AG04449 (cell line): ENCODE measurements at regions not wholly inside any gene's neighbourhood (a gene's known extent, or its start where the extent isn't known, plus 50 kb on each side); places are given as distances from the start of the nearest gene placed in this dataset.

Source experiments
- CTCF ChIA-PET: fragments of 350-600 bp; formaldehyde crosslinking; extraction: SDS; loops from one replicate; lab custom pipeline; 2021; ENCODE audit warnings: antibody characterized with exemption; lab: Yijun Ruan, JAX
- POLR2A ChIA-PET: fragments of 400-600, 350-600 bp; formaldehyde crosslinking; extraction: SDS; loops from one replicate; lab custom pipeline; 2020; ENCODE audit warnings: antibody characterized with exemption, inconsistent platforms; lab: Yijun Ruan, JAX
- DNase-seq: peaks from one replicate; pipeline ENCODE4 v3.0.0-alpha.2; 2010; ENCODE audit warnings: low read depth, low spot score
- H3K4me3 ChIP-seq: 2 replicates; pipeline ENCODE4 v1.5.1; 2011; ENCODE audit warnings: low read depth, mild to moderate bottlenecking, control low read depth, low read length
- TF ChIP-seq, protein P1 (sequence below): IDR thresholded peaks from one replicate; pipeline ENCODE4 v1.5.1; 2011; ENCODE audit warnings: mild to moderate bottlenecking, moderate library complexity, low read length, control low read depth, inconsistent platforms; ENCODE audit not compliant: insufficient read depth; ENCODE audit errors: missing control alignments

DNA sequence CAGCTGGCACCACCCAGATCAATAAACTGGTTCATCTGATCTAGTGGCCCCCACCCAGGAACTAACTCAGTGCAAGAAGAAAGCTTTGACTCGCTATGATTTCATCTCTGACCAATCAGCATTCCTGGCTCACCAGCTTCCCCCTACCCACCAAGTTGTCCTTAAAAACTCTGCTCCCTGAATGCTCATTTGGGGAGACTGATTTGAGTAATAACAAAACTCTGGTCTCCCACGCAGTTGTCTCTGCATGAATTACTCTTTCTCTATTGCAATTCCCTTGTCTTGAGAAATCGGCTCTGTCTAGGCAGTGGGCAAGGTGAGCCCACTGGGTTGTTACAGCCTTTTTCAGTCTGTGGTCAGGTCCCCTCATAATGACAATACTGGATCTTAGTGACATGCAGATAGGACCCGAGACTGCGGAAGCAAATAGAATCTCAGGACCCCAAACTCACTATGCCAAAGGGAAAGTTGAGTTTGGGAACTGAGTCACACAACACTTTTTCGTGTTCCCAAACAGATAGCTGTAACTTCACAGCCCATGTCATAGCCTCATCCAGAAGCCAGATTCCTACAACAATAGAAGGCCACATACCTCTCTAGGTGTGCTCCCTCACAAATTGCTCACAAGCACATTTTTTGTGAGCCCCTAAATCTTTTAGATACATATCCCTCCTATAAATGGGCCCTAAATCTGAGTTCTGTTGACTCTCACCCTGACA, 175.2 kb upstream of the RAI14 start:
- CTCF ChIA-PET = interaction anchor here (22.4 kb wide), 1 partner anchor 418 kb away, joined by 687 read pairs; no protein-coding TSS in a partner anchor
- TF ChIP-seq, protein P1, sequence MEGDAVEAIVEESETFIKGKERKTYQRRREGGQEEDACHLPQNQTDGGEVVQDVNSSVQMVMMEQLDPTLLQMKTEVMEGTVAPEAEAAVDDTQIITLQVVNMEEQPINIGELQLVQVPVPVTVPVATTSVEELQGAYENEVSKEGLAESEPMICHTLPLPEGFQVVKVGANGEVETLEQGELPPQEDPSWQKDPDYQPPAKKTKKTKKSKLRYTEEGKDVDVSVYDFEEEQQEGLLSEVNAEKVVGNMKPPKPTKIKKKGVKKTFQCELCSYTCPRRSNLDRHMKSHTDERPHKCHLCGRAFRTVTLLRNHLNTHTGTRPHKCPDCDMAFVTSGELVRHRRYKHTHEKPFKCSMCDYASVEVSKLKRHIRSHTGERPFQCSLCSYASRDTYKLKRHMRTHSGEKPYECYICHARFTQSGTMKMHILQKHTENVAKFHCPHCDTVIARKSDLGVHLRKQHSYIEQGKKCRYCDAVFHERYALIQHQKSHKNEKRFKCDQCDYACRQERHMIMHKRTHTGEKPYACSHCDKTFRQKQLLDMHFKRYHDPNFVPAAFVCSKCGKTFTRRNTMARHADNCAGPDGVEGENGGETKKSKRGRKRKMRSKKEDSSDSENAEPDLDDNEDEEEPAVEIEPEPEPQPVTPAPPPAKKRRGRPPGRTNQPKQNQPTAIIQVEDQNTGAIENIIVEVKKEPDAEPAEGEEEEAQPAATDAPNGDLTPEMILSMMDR = no peak
- H3K4me3 ChIP-seq = no peak overlapping the region
- no peak for DNase-seq
- POLR2A ChIA-PET = no interaction called here

DNA sequence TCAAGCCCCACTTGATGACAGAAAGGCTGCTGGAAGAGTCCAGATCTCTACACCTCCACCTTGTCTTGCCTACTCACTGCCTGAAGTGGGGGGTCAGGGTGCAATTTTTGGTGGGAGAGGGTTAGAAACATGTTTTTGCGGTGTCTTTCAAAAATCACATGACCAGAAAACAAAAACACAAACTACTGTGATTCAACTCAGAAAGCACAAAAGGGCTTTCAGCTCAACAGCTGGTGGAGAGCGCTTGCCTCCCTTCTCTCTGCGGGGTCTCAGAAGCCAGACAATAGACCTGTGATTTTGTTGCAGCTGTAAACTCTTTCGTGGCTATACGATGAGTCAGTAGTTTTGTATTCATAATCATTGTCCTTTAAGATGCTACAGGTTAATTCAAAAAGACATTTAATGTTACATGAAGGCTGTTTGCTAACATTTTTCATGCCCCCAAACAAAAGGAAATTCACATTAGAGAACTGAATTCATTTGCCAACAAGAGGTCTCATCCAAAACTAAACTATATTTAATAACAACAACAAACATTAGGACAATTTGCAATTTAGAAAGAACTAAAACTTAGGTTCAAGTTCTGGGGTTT, 172.6 kb upstream of the RAI14 start:
- ChIA-PET POLR2A (no interaction called here), CTCF (interaction anchor here (0.9 to 22.4 kb wide), 3 partner anchors 9 to 416 kb away, joined by 3 to 687 read pairs (median 54); no protein-coding TSS in a partner anchor)
- TF ChIP-seq, protein P1 = no peak
- no peak overlapping the region for H3K4me3 ChIP-seq
- DNase-seq = no peak

DNA sequence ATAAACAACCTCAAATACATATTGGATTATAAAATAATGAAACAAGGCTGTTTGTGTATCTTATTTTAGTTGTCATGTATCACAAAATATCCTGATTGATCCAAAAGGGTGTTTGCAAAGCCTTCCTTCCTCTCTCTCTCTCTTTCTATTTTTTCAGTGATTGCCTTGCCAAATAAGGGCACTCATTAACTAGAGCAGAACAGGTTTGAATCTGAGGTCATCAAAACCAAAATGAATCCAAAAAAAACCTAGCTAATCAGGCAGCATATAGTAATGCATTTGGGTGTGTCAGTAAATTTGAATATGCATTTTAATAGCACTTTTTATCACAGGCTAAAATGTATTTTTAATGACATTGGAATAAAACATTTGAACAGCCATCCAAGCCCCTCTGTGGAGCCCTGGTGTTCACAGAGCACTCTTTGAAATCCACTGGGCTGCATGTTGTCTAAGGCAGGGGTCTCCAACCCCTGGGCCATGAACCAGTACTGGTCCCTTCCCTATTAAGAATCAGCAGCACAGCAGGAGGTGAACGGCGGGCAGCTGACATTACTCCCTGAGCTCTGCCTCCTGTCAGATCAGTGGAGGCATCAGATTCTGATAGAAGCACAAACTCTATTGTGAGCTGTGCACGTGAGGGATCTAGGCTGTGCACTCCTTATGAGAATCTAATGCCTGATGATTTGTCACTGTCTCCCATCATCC, 171.8 kb upstream of the RAI14 start:
- no peak overlapping the region for H3K4me3 ChIP-seq
- ChIA-PET POLR2A (no interaction called here), CTCF (interaction anchor here (0.6 to 22.4 kb wide), 16 partner anchors 10 to 415 kb away, joined by 3 to 687 read pairs (median 10); partner anchors contain the start of gene RAI14)
- TF ChIP-seq, protein P1 = no peak
- DNase-seq = no peak

DNA sequence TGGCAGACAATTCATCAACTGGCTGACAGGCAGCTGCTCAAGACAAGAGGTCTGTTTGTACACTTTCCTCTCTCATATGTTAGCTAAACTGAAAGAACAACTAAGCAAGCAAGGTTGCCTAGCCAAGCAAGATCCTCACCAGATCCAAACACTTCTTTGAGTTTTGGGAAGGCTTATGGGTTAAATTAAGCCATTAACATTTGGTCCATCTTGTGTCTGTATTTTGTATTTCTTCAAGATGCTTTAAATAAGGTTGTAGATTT, 170.4 kb upstream of the RAI14 start:
- TF ChIP-seq, protein P1 = no peak
- ChIA-PET POLR2A (no interaction called here), CTCF (interaction anchor here (0.6 to 22.4 kb wide), 56 partner anchors 9 to 516 kb away, joined by 3 to 687 read pairs (median 5); partner anchors contain the start of genes RAD1 and RAI14)
- no peak overlapping the region for H3K4me3 ChIP-seq
- no peak for DNase-seq

DNA sequence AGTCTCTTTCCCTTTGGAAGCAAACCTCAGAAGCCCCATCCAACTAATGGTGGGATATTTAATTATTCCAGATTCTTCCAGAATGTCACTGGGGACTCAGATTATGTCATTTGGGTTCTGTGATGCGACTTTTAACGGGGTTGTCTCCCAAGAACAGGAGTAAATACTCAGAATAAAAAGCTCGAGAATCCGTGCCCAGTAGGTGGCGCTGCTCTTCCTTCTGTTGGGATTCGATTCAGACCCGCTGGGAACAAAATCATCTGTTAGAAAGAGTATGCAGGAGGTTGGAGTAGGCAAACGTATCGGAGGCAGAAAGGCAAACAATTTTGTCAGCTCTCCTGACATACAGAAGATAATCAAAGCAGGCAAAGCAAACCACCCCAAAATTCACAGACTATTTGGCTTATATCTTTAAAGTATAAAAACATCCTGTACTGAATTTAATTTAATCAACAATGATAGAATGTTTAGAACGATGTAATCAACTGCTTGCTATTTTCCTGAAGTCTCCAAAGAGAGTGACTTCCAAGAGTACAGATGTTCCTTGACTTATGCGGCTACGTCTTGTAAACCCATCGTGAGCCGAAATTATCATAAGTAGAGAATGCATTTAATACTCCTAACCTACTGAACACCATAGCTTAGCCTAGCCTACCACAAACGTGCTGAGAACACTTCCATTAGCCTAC, 169.8 kb upstream of the RAI14 start:
- POLR2A ChIA-PET = no interaction called here
- CTCF ChIA-PET = interaction anchor here (0.6 to 22.4 kb wide), 66 partner anchors 8 to 515 kb away, joined by 3 to 687 read pairs (median 4); partner anchors contain the start of genes DNAJC21, RAD1 and RAI14
- no peak overlapping the region for H3K4me3 ChIP-seq
- peak; percentile 54 for DNase-seq
- TF ChIP-seq, protein P1 = peak; percentile 70
